Adrenal gland (tissue), 9 donors: ENCODE measurements at regions not wholly inside any gene's neighbourhood (a gene's known extent, or its start where the extent isn't known, plus 50 kb on each side); places are given as distances from the start of the nearest gene placed in this dataset.

Experiments used
- DNase-seq, 7 donors: peaks; one replicate each; pipeline ENCODE4 v3.0.0-alpha.2; 2019 to 2020
- H3K27ac ChIP-seq, 5 donors: fragments of 200-600 bp; sonication (generic) in 4 of 5; 1 replicate in 3 of 5; 2 replicates in 2 of 5; pipeline versions ENCODE4 v1.5.1 to v1.8.0; 2016 to 2020; ENCODE audit warnings: mild to moderate bottlenecking in 1 of 5
- H3K27me3 ChIP-seq: fragments of 200-600 bp; 2 replicates; pipeline ENCODE4 v1.8.0; 2021
- H3K36me3 ChIP-seq, 2 donors: fragments of 200-600 bp; replicated peaks in 1 of 2; 1 replicate in 1 of 2; 2 replicates in 1 of 2; pipeline versions ENCODE4 v1.5.1 to v1.8.0; 2018 to 2022
- H3K4me1 ChIP-seq, 2 donors: fragments of 200-600 bp; replicated peaks in 1 of 2; 1 replicate in 1 of 2; 2 replicates in 1 of 2; pipeline versions ENCODE4 v1.5.1 to v1.8.0; 2018 to 2021
- H3K4me3 ChIP-seq, 4 donors: fragments of 200-600 bp; sonication (generic) in 3 of 4; one replicate each; pipeline ENCODE4 v1.5.1; 2016 to 2018
- H3K9me3 ChIP-seq, 3 donors: fragments of 200-600 bp; sonication (generic) in 1 of 3; replicated peaks in 1 of 3; 1 replicate in 2 of 3; 2 replicates in 1 of 3; pipeline versions ENCODE4 v1.5.1 to v1.8.0; 2016 to 2021
- CTCF ChIP-seq, 6 experiments: fragments of 450-650 bp in 4 of 6; fragments of 200-600 bp in 2 of 6; sonication (generic) in 1 of 6; IDR thresholded peaks; 1 replicate in 5 of 6; 2 replicates in 1 of 6; pipeline versions ENCODE4 v1.5.1 to v1.8.0; 2016 to 2021; ENCODE audit warnings: antibody characterized with exemption in 6 of 6, mild to moderate bottlenecking in 2 of 6, moderate library complexity in 1 of 6
- POLR2A ChIP-seq, 2 donors: fragments of 450-650 bp; IDR thresholded peaks; one replicate each; pipeline ENCODE4 v1.6.1; 2017; ENCODE audit warnings: antibody characterized with exemption in 2 of 2, mild to moderate bottlenecking in 2 of 2, moderate library complexity in 1 of 2
- WGBS, 4 donors: extraction: QIAGEN DNeasy Blood & Tissue Kit in 2 of 4; methylation state at CpG; one replicate each; pipeline versions ENCODE4 v1.1.5 to v1.1.7; 2013 to 2017; 5-methylcytosine and 5-hydroxymethylcytosine counted together
- intact Hi-C, 2 donors: fragments of 100-400 bp; cut with DNase I; formaldehyde crosslinking; loops; one replicate each; pipeline versions ENCODE4 v1.14.1 to v1.15.0; 2022 to 2023
- donor health status: healthy with polysubstance abuse.
- donor health status: Bipolar disorder and iron deficiency.
- donor health status: DM: yes; HTN: yes; CAD: no.
- donor health status: DM: no; HTN: no; CAD: no.
- donor health status: DM: no; HTN: no; CAD: no.

DNA sequence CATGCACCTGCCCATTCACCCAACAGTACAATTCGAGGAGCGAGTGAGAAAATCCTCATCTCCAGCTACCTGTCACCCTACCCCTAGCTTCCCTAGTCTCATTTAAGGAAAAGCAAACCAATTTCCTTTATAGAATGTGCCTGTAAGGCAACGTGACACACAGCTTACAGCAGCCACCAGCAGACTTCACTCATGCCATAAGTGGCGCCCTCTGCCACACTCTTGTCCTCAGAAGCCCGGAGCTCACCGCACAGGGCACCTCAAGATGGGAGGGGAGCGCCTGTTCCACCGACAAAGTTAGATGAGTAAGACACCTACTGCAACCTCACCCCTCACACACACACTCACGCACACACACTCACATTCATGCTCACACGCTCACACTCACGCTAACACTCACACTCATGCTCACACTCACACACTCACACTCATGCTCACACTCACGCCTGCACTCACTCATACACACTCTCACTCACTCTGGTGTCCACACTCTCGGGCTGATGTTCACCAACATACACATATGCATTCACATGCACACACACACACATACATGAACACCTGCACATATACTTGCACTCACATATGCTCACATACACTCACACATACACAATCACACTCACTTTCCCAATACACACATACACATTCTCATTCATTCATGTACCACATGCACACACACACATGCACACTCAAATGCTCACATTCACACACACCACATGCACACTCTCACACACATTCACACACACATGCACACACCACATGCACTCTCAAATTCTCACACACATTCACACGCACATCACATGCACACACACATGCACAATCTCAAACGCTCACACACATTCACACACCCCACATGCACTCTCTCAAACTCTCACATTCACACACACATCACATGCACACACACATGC, 170.7 kb downstream of the PSMG1 start:
- Histone ChIP-seq H3K27ac (no peak overlapping the region), H3K4me3 (no peak overlapping the region), H3K4me1 (peaks cover 0 to 9% of the 10 kb centered on the region in 2 donors), H3K9me3 (no peaks in the 10 kb centered on the region), H3K36me3 (no peaks in the 10 kb centered on the region), H3K27me3 (no peaks in the 10 kb centered on the region)
- TF ChIP-seq CTCF (IDR thresholded peaks at IDR 0.05) (no peak), POLR2A (IDR thresholded peaks at IDR 0.05) (no peak)
- intact Hi-C loops = no loop called here
- 81 to 86% (median 84%) methylated on average over 14 to 15 of the region's 15 CpGs for WGBS, 4 donors
- DNase-seq = no peak

DNA sequence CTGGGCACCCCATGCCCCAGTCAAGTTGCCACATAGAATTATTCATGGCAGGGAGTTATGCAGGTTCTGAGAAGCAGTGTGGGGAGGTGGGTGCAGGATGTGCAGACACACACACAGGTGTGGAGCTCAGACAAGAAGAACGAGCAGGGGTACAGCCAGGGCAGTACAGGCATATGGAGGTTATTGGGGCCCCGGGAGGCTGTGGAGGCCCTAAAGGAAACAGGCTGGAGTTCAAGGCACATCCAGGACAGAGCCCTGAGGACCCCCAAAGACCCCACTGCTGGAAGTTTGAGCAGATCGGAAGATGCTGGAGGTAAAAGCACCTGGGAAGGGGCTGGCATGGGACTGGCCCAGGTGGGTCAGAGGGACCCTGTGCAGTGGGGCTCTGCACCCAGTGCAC, 171.3 kb downstream of the PSMG1 start:
- peaks cover 0 to 9% of the 10 kb centered on the region in 2 donors for H3K4me1 ChIP-seq
- H3K4me3 ChIP-seq = no peak overlapping the region
- no peak for DNase-seq
- no peaks in the 10 kb centered on the region for H3K9me3 ChIP-seq
- 77 to 96% (median 83%) methylated on average over 3 of the region's 3 CpGs for WGBS, 4 donors
- intact Hi-C loops = no loop called here
- TF ChIP-seq CTCF (IDR thresholded peaks at IDR 0.05) (no peak), POLR2A (IDR thresholded peaks at IDR 0.05) (no peak)
- no peaks in the 10 kb centered on the region for H3K36me3 ChIP-seq
- no peaks in the 10 kb centered on the region for H3K27me3 ChIP-seq
- H3K27ac ChIP-seq = no peak overlapping the region

- H3K4me1 ChIP-seq = peaks cover 3 to 10% of the 10 kb centered on the region in 2 donors
- no peak overlapping the region for H3K4me3 ChIP-seq
- no peaks in the 10 kb centered on the region for H3K27me3 ChIP-seq
- H3K9me3 ChIP-seq = no peaks in the 10 kb centered on the region
- whole genome bisulfite sequencing, 4 donors = 66 to 80% (median 69%) methylated on average over 10 to 16 of the region's 16 CpGs
- intact Hi-C loops = no loop called here
- TF ChIP-seq POLR2A (IDR thresholded peaks at IDR 0.05) (no peak), CTCF (IDR thresholded peaks at IDR 0.05) (no peak)
- H3K27ac ChIP-seq = peak overlapping the region in 1 of 5 donors; percentile 48
- H3K36me3 ChIP-seq = no peaks in the 10 kb centered on the region
- DNase-seq = peak in 1 of 7 donors; percentile 42
Measured at GRCh38 chr21:39010629-39011404, 172.4 kb downstream of the PSMG1 start.

DNA sequence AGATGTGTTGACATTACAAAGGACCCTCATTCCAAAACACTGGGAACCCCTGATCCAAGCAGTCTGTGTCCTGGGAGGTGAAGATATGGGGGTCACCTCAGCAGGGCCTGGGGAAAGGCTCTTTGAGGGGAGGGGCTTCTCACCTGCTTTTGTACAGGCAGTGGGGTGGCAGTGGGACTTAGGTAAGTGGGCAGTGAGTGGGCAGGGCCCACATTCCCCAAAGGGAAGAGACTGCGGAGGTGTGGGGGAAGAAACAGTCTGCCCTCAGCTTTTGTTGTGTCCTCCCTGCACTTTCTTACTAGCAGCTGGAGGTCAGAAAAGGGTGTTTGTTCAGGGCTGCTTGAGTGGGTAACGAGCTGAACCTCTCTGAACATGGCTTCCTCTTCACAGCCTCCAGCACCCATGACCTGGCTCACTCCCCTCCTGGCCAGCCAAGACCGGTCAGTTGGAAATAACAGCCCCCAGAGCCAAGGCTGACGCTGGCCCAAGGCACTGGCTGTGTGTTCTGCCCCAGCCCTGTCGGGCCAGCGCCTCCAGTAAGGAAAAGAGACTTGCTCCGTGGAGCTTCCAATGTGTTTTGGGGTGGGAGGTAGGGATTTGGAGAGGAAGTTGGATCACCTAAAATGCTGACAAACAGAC, 173.5 kb downstream of the PSMG1 start:
- no peak for TF ChIP-seq POLR2A (IDR thresholded peaks at IDR 0.05)
- TF ChIP-seq CTCF (IDR thresholded peaks at IDR 0.05) = no peak
- Histone ChIP-seq H3K9me3 (no peaks in the 10 kb centered on the region), H3K36me3 (no peaks in the 10 kb centered on the region), H3K4me3 (no peak overlapping the region), H3K27me3 (no peaks in the 10 kb centered on the region), H3K27ac (peak overlapping the region in 1 of 5 donors; percentile 29), H3K4me1 (peaks cover 5 to 20% of the 10 kb centered on the region in 2 donors)
- 64 to 91% (median 80%) methylated on average over 7 of the region's 7 CpGs for WGBS, 4 donors
- intact Hi-C loops = loop anchor here in 1 of 2 donors (10.0 kb wide), 1 partner anchor 205 kb away; the partner anchor contains the start of gene ETS2
- DNase-seq = no peak
